HG03575 (cell line): ENCODE measurements at regions not wholly inside any gene's neighbourhood (a gene's known extent, or its start where the extent isn't known, plus 50 kb on each side); places are given as distances from the start of the nearest gene placed in this dataset.
"Not testable (repeated sequence)": the region's sequence is repeated elsewhere in the genome, so short reads cannot be mapped to it uniquely, and the experiment has no call there.

ENCODE experiments used
- ATAC-seq: cut with Tn5 transposase; IDR thresholded peaks from one replicate; pipeline ENCODE4 v1.9.1; 2021; ENCODE audit not compliant: unreplicated experiment, insufficient number of reproducible peaks, low FRiP score; ENCODE audit errors: extremely low read depth

DNA sequence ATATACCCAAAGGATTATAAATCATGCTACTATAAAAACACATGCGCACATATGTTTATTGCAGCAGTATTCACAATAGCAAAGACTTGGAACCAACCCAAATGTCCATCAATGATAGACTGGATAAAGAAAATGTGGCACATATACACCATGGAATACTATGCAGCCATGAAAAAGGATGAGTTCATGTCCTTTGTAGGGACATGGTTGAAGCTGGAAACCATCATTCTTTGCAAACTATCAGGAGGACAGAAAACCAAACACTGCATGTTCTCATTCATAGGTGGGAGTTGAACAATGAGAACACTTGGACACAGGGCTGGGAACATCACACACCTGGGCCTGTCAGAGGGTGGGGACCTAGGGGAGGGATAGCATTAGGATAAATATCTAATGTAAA is 98.9 kb upstream of the BCHE start:
- not testable (repeated sequence) for ATAC-seq

DNA sequence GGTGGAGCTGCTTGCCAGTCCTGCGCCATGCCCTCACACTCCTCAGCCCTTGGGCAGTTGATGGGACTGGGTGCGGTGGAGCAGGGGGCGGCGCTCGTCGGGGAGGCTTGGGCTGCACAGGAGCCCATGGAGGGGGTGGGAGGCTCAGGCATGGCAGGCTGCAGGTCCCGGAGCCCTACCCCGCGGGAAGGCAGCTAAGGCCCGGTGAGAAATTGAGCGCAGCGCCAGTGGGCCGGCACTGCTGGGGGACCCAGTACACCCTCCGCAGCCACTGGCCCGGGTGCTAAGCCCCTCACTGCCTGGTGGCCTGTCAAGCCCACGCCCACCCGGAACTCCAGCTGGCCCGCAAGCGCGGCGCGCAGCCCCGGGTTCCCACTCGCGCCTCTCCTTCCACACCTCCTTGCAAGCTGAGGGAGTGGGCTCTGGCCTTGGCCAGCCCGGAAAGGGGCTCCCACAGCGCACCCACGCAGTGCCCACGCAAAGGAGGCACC is 87.1 kb upstream of the BCHE start:
- not testable (repeated sequence) for ATAC-seq

DNA sequence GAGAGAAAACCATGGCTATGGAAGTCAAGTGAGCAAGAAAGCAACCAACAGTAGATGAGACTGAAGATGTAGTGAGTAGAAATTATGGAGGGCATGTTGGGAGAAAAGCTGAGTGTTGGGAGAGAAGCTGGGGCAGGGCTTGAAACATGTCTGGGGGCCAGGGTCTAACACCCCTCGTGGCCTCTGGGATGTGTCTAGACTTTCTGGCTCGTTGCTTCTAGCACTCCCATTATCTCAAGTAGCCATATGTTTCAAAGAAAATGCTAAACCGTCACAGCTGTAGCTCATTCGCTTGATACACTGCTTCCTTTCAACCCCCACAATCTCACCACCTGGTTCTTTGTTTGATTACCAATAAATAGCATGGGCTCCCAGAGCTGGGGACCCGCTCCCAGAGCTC is 83.8 kb upstream of the BCHE start:
- no peak for ATAC-seq

DNA sequence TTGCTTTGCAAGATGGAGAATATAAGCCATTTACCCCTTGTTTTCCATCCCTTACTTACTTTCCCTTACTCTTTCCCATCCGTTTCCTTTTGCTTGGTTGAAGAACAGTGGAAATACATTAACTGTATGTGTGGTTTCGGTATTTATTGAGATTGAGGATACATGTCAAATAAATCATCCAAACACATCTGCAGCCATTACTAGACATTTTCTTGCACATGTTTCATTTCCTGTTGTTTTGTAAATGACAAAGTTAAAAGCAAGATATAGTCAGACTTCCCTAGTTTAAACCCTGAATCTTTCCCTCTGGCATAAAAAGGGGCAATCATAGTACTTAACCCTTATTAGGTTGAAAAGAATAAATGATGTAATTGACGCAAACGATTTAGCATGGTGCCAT is 82.1 kb upstream of the BCHE start:
- no peak for ATAC-seq

DNA sequence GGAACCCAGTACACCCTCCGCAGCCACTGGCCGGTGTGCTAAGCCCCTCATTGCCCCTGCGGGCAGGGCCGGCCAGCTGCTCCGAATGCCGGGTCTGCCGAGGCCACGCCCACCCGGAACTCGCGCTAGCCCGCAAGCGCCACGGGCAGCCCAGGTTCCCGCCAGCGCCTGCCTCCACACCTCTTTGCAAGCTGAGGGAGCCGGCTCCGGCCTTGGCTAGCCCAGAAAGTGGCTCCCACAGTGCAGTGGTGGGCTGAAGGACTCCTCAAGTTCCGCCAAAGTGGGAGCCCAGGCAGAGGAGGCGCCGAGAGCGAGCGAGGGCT is 81.4 kb upstream of the BCHE start:
- no peak for ATAC-seq

DNA sequence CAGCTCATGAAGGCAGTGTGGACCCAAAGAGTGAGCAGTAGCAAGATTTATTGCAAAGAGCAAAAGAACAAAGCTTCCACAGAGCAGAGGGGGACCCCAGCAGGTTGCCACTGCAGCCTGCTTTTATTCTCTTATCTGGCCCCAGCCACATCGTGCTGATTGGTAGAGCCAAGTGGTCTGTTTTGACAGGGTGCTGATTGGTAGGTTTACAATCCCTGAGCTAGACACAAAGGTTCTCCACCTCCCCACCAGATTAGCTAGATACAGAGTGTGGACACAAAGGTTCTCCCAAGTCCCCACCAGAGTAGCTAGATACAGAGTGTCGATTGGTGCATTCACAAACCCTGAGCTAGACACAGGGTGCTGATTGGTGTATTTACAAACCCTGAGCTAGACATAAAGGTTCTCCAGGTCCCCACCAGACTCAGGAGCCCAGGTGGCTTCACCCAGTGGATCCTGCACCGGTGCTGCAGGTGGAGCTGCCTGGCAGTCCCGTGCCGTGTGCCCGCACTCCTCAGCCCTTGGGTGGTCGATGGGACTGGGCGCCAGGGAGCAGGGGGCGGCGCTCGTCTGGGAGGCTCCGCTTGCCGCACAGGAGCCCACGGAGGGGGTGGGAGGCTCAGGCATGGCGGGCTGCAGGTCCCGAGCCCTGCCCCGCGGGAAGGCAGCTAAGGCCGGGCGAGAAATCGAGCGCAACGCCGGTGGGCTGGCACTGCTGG is 80.9 kb upstream of the BCHE start:
- not testable (repeated sequence) for ATAC-seq

DNA sequence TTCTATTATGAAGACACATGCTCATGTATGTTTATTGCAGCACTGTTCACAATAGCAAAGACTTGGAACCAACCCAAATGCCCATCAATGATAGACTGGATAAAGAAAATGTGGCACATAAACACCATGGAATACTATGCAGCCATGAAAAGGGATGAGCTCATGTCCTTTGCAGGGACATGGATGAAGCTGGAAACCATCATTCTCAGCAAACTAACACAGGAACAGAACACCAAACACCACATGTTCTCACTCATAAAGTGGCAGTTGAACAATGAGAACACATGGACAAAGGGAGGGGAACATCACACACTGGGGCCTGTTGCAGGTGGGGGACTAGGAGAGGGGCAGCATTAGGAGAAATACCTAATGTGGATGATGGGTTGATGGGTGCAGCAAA is 77.9 kb upstream of the BCHE start:
- not testable (repeated sequence) for ATAC-seq

DNA sequence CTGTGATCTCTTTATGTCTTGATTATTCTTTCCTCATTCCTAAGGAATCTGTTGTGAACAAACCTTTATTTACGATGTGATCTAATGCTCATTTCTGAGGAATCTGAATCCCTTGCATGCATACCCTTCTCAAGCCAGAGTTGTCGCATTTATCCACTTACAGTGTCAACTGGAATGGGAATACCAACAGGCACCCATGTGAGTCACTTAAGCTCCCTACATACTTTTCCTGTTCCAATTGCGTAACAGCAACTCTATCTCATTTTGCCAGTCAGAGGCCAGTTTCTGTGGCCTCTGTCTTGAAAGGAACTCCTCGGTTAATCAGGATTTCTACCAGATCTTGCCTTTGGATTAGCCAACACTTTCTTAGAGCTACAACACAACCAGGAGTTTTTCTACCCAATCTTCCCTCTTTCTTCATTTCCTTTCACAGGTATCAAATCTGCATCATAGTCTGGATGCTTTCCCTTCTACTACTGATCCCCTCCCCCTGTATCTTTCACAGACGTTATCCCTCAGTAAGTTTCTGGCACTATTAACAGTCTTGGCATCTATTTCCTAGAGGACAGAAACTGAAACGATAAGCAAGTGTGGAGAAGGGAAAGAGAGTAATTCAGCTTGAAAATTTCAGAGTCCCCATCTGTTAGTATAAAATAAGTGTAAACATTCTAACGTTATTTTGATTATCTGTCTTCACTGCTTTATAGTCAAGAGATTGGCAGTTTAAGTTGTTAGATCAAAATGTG is 66.8 kb upstream of the BCHE start:
- ATAC-seq, result no peak

DNA sequence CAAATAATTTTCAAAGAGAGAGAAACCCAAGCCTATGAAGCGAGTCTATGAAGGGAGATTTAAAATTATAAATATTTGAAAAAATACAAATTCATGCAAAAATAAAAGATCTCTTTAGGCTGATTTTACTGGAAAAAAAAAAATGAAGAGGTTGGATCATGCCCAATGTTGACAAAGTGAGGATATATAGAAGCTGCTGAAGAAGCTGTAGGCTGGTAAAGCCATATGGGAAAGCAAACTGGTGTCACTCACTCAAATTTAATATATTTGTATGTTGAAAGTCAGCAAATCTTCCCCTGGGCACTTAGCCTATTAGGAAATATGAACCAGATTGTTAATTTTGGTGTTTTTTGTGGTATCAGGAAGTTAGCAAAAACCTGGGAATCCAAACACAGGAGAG is 61.8 kb upstream of the BCHE start:
- ATAC-seq, result no peak

DNA sequence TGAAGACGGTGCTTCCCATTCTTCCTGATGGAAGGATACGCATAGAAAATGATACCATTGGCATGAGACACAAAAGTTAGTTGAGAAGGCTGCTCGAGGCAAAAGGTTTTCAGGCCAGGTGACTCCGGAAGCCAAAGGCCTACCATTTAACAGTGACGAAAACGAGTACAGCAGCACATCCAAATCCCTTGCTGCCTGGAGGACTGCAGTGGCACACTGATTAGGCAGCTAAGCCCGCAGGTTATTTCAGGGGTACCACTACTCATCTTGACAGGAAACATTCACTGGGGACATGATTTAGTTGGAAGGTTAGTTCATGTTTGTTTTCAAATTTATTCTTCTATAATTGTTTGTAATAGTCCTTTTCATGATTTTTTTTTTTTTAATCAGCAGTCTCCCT is 59.9 kb upstream of the BCHE start:
- ATAC-seq, result no peak

DNA sequence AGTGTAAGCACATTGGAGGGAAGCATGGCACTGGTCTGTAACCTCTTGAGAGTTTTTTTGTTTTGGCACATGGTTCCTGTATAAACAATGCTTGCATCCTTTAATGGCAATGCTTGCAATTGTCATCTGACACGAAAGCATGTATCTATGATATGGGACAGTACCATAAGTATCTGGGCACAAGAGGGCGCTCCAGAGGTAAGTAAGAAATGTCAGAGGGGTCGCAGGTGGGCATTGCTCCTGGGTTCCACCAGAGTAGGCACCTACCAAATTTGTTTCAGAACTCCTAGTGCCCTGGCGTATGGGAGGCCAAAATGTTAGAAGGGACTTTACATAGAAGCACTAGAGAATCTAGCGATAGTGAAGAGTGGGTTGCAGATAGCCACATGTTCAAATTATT is 58.7 kb upstream of the BCHE start:
- ATAC-seq, result no peak

DNA sequence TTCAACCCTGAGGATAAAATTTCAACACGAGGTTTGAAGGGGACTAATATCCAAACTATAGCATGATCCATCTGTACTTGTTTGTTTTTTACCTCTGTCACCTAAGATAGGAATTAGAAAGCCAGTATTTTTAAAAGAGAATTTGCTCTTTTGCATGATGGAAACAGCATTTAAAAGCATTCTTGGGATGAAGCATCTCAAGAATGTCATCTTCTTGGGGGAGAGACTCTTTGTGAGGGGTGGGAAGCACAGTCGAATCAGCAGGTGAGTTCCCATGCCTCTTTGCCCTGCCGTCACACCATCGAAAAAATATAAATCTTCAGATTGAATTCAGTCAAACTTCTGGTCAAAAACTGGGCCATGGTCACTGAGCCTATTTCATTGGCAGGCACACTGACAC is 55.3 kb upstream of the BCHE start:
- ATAC-seq, result no peak
